H1 (cell line): ENCODE measurements at regions not wholly inside any gene's neighbourhood (a gene's known extent, or its start where the extent isn't known, plus 50 kb on each side); places are given as distances from the start of the nearest gene placed in this dataset.

ENCODE experiments used
- CTCF ChIA-PET: fragments of 300-600 bp; sonication (Branson Sonifier 250); formaldehyde crosslinking; loops from one replicate; lab custom pipeline; 2021; ENCODE audit not compliant: partially characterized antibody; lab: Charles Lee
- POLR2A ChIA-PET: fragments of 300-600 bp; sonication (Branson Sonifier 250); formaldehyde crosslinking; loops from one replicate; lab custom pipeline; 2021; ENCODE audit warnings: inconsistent platforms; ENCODE audit not compliant: partially characterized antibody; lab: Charles Lee
- DNase-seq, 2 experiments: peaks; one replicate each; pipeline versions ENCODE4 v3.0.0 to v3.0.0-alpha.2; 2010 to 2022; ENCODE audit warnings: low spot score in 2 of 2, low read depth in 1 of 2, mixed read lengths in 1 of 2
- FAIRE-seq: peaks from 2 replicates; lab custom pipeline; 2011; peaks lifted over from hg19 to GRCh38; lab: Jason Lieb, UNC
- H2AFZ ChIP-seq: 2 replicates; pipeline ENCODE4 v1.8.1; 2012; ENCODE audit warnings: low read length, inconsistent platforms
- H2AK5ac ChIP-seq: 2 replicates; pipeline ENCODE4 v1.6.1; 2013; ENCODE audit warnings: low read depth, low read length
- H2BK120ac ChIP-seq: replicated peaks from 2 replicates; pipeline ENCODE3; 2013; ENCODE audit warnings: low read depth, low read length, inconsistent platforms
- H2BK12ac ChIP-seq: 2 replicates; pipeline ENCODE4 v1.6.1; 2013; ENCODE audit warnings: low read depth, low read length
- H2BK15ac ChIP-seq: 2 replicates; pipeline ENCODE4 v1.6.1; 2013; ENCODE audit warnings: low read length
- H2BK20ac ChIP-seq: 2 replicates; pipeline ENCODE4 v1.6.1; 2013; ENCODE audit warnings: low read length
- H2BK5ac ChIP-seq: 2 replicates; pipeline ENCODE4 v1.6.1; 2013; ENCODE audit warnings: low read depth, low read length
- H3K14ac ChIP-seq: 2 replicates; pipeline ENCODE4 v1.6.1; 2013; ENCODE audit warnings: inconsistent platforms; ENCODE audit not compliant: insufficient read length
- H3K18ac ChIP-seq: 2 replicates; pipeline ENCODE4 v1.6.1; 2013; ENCODE audit warnings: low read length; ENCODE audit errors: extremely low read depth
- H3K23ac ChIP-seq: 2 replicates; pipeline ENCODE4 v1.6.1; 2013; ENCODE audit warnings: inconsistent platforms; ENCODE audit not compliant: insufficient read length
- H3K23me2 ChIP-seq: 2 replicates; pipeline ENCODE4 v1.6.1; 2013; ENCODE audit warnings: low read depth, low read length
- H3K27ac ChIP-seq: 2 replicates; pipeline ENCODE4 v1.6.1; 2011; ENCODE audit warnings: low read depth, low read length, inconsistent platforms
- H3K27me3 ChIP-seq, 4 experiments: replicated peaks in 1 of 4; 1 replicate in 1 of 4; 2 replicates in 3 of 4; pipeline versions ENCODE4 v1.6.1 to v1.8.1; 2011 to 2013; ENCODE audit warnings: low read length in 3 of 4, mild to moderate bottlenecking in 3 of 4, inconsistent platforms in 2 of 4, mixed read lengths in 2 of 4, moderate library complexity in 1 of 4; ENCODE audit not compliant: control insufficient read depth in 3 of 4, insufficient read depth in 3 of 4; ENCODE audit errors: extremely low read depth in 1 of 4
- H3K36me3 ChIP-seq, 4 experiments: 2 replicates each; pipeline versions ENCODE4 v1.6.1 to v1.8.1; 2011 to 2013; ENCODE audit warnings: mild to moderate bottlenecking in 4 of 4, low read length in 3 of 4, moderate library complexity in 2 of 4, control low read depth in 1 of 4, inconsistent platforms in 1 of 4; ENCODE audit not compliant: insufficient read depth in 4 of 4, control insufficient read depth in 2 of 4
- H3K4ac ChIP-seq: replicated peaks from 2 replicates; pipeline ENCODE3; 2013; ENCODE audit warnings: low read length, low read depth, mixed read lengths, inconsistent platforms; ENCODE audit not compliant: insufficient read length
- H3K4me1 ChIP-seq, 4 experiments: replicated peaks in 1 of 4; 1 replicate in 1 of 4; 2 replicates in 3 of 4; pipeline versions ENCODE4 v1.6.1 to v1.8.1; 2011 to 2013; ENCODE audit warnings: low read length in 3 of 4, inconsistent platforms in 2 of 4, mixed read lengths in 1 of 4; ENCODE audit not compliant: insufficient read depth in 4 of 4, control insufficient read depth in 3 of 4
- H3K4me2 ChIP-seq, 2 experiments: 2 replicates each; pipeline versions ENCODE4 v1.6.1 to v1.8.1; 2011 to 2013; ENCODE audit warnings: low read depth in 2 of 2, low read length in 2 of 2, control low read depth in 1 of 2, inconsistent platforms in 1 of 2, mild to moderate bottlenecking in 1 of 2; ENCODE audit not compliant: insufficient read depth in 1 of 2
- H3K4me3 ChIP-seq, 4 experiments: fragments of 200-600, 300-600 bp in 1 of 4; sonication (generic), shearing (Covaris generic), sonication (Bioruptor Twin) in 1 of 4; 2 replicates each; pipeline versions ENCODE4 v1.5.1 to v1.8.1; 2011 to 2016; ENCODE audit warnings: low read length in 4 of 4, low read depth in 3 of 4, control low read depth in 2 of 4, inconsistent platforms in 2 of 4, mild to moderate bottlenecking in 2 of 4, mixed read lengths in 1 of 4, moderate library complexity in 1 of 4; ENCODE audit not compliant: insufficient read depth in 2 of 4; ENCODE audit errors: extremely low read depth in 1 of 4
- H3K56ac ChIP-seq: replicated peaks from 2 replicates; pipeline ENCODE3; 2013; ENCODE audit warnings: low read depth, mild to moderate bottlenecking, mixed read lengths, low read length, inconsistent platforms; ENCODE audit not compliant: insufficient read length
- H3K79me1 ChIP-seq: 2 replicates; pipeline ENCODE4 v1.6.1; 2013; ENCODE audit warnings: low read depth, low read length, control low read depth
- H3K79me2 ChIP-seq, 2 experiments: 2 replicates each; pipeline versions ENCODE4 v1.6.1 to v1.8.1; 2012 to 2013; ENCODE audit warnings: low read length in 2 of 2, mild to moderate bottlenecking in 2 of 2, inconsistent platforms in 1 of 2; ENCODE audit not compliant: insufficient read depth in 2 of 2, control insufficient read depth in 1 of 2
- H3K9ac ChIP-seq, 4 experiments: replicated peaks in 1 of 4; 1 replicate in 1 of 4; 2 replicates in 3 of 4; pipeline versions ENCODE4 v1.6.1 to v1.8.1; 2011 to 2013; ENCODE audit warnings: low read depth in 3 of 4, low read length in 3 of 4, control low read depth in 2 of 4, mild to moderate bottlenecking in 2 of 4, moderate library complexity in 2 of 4, inconsistent platforms in 1 of 4; ENCODE audit errors: extremely low read depth in 1 of 4
- H3K9me3 ChIP-seq, 2 experiments: 2 replicates each; pipeline versions ENCODE4 v1.6.1 to v1.8.1; 2012 to 2013; ENCODE audit warnings: mild to moderate bottlenecking in 2 of 2, moderate library complexity in 2 of 2, control low read depth in 1 of 2, inconsistent platforms in 1 of 2, low read depth in 1 of 2, low read length in 1 of 2, mixed read lengths in 1 of 2; ENCODE audit not compliant: insufficient read depth in 2 of 2
- H4K20me1 ChIP-seq, 2 experiments: replicated peaks in 1 of 2; 2 replicates each; pipeline versions ENCODE3 to v1.8.1; 2011 to 2013; ENCODE audit warnings: inconsistent platforms in 2 of 2, low read length in 2 of 2, mild to moderate bottlenecking in 1 of 2; ENCODE audit not compliant: insufficient read depth in 2 of 2, control insufficient read depth in 1 of 2
- H4K5ac ChIP-seq: 2 replicates; pipeline ENCODE4 v1.6.1; 2013; ENCODE audit warnings: low read length, low read depth, mixed read lengths, inconsistent platforms; ENCODE audit not compliant: insufficient read length
- H4K8ac ChIP-seq: 2 replicates; pipeline ENCODE4 v1.8.0; 2013; ENCODE audit warnings: mild to moderate bottlenecking, moderate library complexity, low read length, inconsistent platforms; ENCODE audit not compliant: insufficient read depth; ENCODE audit errors: extremely low read depth
- H4K91ac ChIP-seq: replicated peaks from 2 replicates; pipeline ENCODE3; 2013; ENCODE audit warnings: low read length, mixed read lengths, inconsistent platforms; ENCODE audit not compliant: insufficient read length
- BACH1 ChIP-seq: IDR thresholded peaks from 2 replicates; pipeline ENCODE4 v1.6.1; 2012; ENCODE audit warnings: low read length, improper control_type of control experiment
- CBX5 ChIP-seq: fragments of 300-800, 300-1000 bp; sonication (generic); IDR thresholded peaks from 2 replicates; pipeline ENCODE4 v1.7.1; 2016; ENCODE audit warnings: antibody characterized with exemption, low read length, low read depth
- CREB1 ChIP-seq: IDR thresholded peaks from 2 replicates; pipeline ENCODE4 v1.6.1; 2012; ENCODE audit warnings: inconsistent platforms
- CTCF ChIP-seq, 3 experiments: IDR thresholded peaks; 1 replicate in 2 of 3; 2 replicates in 1 of 3; pipeline versions ENCODE4 v1.5.1 to v1.6.1; 2011; ENCODE audit warnings: low read length in 3 of 3, mild to moderate bottlenecking in 3 of 3, inconsistent platforms in 2 of 3, low read depth in 1 of 3, moderate library complexity in 1 of 3; ENCODE audit not compliant: insufficient read depth in 1 of 3; ENCODE audit errors: control extremely low read depth in 1 of 3
- NANOG ChIP-seq: IDR thresholded peaks from 2 replicates; pipeline ENCODE4 v1.6.1; 2011; ENCODE audit warnings: low read length, low read depth, mild to moderate bottlenecking, inconsistent platforms; ENCODE audit not compliant: insufficient read depth, poor library complexity, severe bottlenecking
- NRF1 ChIP-seq: IDR thresholded peaks from 2 replicates; pipeline ENCODE4 v1.6.1; 2011; ENCODE audit warnings: mild to moderate bottlenecking, low read depth, low read length, improper control_type of control experiment
- PHF8 ChIP-seq: fragments of 200-600 bp; sonication (generic); conservative IDR thresholded peaks from 2 replicates; pipeline ENCODE4 v1.7.1; 2012; ENCODE audit warnings: low read depth, mild to moderate bottlenecking, inconsistent platforms, low read length, moderate library complexity
- SIRT6 ChIP-seq: IDR thresholded peaks from one replicate; pipeline ENCODE4 v1.7.1; 2012; ENCODE audit warnings: low read length, inconsistent platforms
- SRF ChIP-seq: IDR thresholded peaks from 2 replicates; pipeline ENCODE4 v1.6.1; 2011; ENCODE audit warnings: mild to moderate bottlenecking, low read depth, low read length, moderate library complexity
- TAF1 ChIP-seq: IDR thresholded peaks from 2 replicates; pipeline ENCODE4 v1.6.1; 2011; ENCODE audit warnings: mild to moderate bottlenecking, low read depth, low read length
- TBP ChIP-seq: IDR thresholded peaks from 2 replicates; pipeline ENCODE4 v1.6.1; 2011; ENCODE audit warnings: low read depth, low read length, improper control_type of control experiment
- USF2 ChIP-seq: IDR thresholded peaks from 2 replicates; pipeline ENCODE4 v1.6.1; 2011; ENCODE audit warnings: low read length, improper control_type of control experiment
- WGBS, 2 experiments: shearing (Covaris generic) in 1 of 2; methylation state at CpG; one replicate each; pipeline versions ENCODE4 v1.1.6 to v1.1.7; 2013 to 2015; ENCODE audit warnings: low lambda C conversion rate in 2 of 2, mixed read lengths in 2 of 2, inconsistent platforms in 1 of 2, low coverage in 1 of 2, missing lambda C conversion rate in 1 of 2; ENCODE audit not compliant: insufficient replicate concordance in 2 of 2, insufficient coverage in 1 of 2, insufficient read length in 1 of 2; ENCODE audit errors: extremely low coverage in 1 of 2, missing lambda C conversion rate in 1 of 2; 5-methylcytosine and 5-hydroxymethylcytosine counted together

- no peak overlapping the region for H4K91ac ChIP-seq
- H3K36me3 ChIP-seq: no peaks in the 10 kb centered on the region
- H3K56ac ChIP-seq: no peak overlapping the region
- CTCF ChIA-PET: interaction anchor here (1.1 kb wide), 1 partner anchor 9 kb away, joined by 3 read pairs; no protein-coding TSS in a partner anchor
- H3K18ac ChIP-seq: no peak overlapping the region
- FAIRE-seq (no peak), DNase-seq (no peak)
- H3K4me3 ChIP-seq: no peak overlapping the region
- no peak overlapping the region for H4K8ac ChIP-seq
- H2AK5ac ChIP-seq: no peak overlapping the region
- no peak overlapping the region for H4K5ac ChIP-seq
- no peak overlapping the region for H3K14ac ChIP-seq
- H2BK120ac ChIP-seq: no peak overlapping the region
- no peak overlapping the region for H2BK12ac ChIP-seq
- 92% methylated on average over 8 of the region's 8 CpGs; no CpG with 5 or more reads in 1 of the 2 experiments for WGBS, 2 experiments
- no peaks in the 10 kb centered on the region for H3K9me3 ChIP-seq
- no peaks in the 10 kb centered on the region for H3K79me2 ChIP-seq
- no peak overlapping the region for H3K23ac ChIP-seq
- H3K4me2 ChIP-seq: no peak overlapping the region
- POLR2A ChIA-PET: interaction anchor here (1.4 kb wide), 1 partner anchor 94 kb away, joined by 3 read pairs; the partner anchor contains the start of gene KLF6
- H3K4ac ChIP-seq: no peak overlapping the region
- no peak overlapping the region for H2BK20ac ChIP-seq
- H3K27me3 ChIP-seq: no peaks in the 10 kb centered on the region
- H2BK5ac ChIP-seq: no peak overlapping the region
- H3K23me2 ChIP-seq: no peaks in the 10 kb centered on the region
- peaks cover 0 to 3% (median under 1%) of the 10 kb centered on the region in 4 experiments; a peak in 3 of 7 replicates for H3K4me1 ChIP-seq
- H3K79me1 ChIP-seq: no peaks in the 10 kb centered on the region
- H3K27ac ChIP-seq: no peak overlapping the region
- no peak overlapping the region for H3K9ac ChIP-seq
- H2AFZ ChIP-seq: no peak overlapping the region
- no peak overlapping the region for H2BK15ac ChIP-seq
- no peaks in the 10 kb centered on the region for H4K20me1 ChIP-seq
- TF ChIP-seq CBX5 (no peak), NANOG (no peak), PHF8 (no peak), TBP (no peak), BACH1 (no peak), TAF1 (no peak), USF2 (no peak), SRF (no peak), NRF1 (no peak), CREB1 (no peak), CTCF (IDR thresholded peaks at IDR 0.05; ENCODE audit: control extremely low read depth in 1 of 3, insufficient read depth in 1 of 3, low read depth in 1 of 3, low read length in 3 of 3) (no peak), SIRT6 (no peak)
These were observed 94.1 kb upstream of the KLF6 start for GRCh38 chr10:3879073-3879472.
